ENCODE measurements at regions not wholly inside any gene's neighbourhood (a gene's known extent, or its start where the extent isn't known, plus 50 kb on each side); places are given as distances from the start of the nearest gene placed in this dataset.
"Not testable (repeated sequence)": the region's sequence is repeated elsewhere in the genome, so short reads cannot be mapped to it uniquely, and the experiment has no call there.

DNA sequence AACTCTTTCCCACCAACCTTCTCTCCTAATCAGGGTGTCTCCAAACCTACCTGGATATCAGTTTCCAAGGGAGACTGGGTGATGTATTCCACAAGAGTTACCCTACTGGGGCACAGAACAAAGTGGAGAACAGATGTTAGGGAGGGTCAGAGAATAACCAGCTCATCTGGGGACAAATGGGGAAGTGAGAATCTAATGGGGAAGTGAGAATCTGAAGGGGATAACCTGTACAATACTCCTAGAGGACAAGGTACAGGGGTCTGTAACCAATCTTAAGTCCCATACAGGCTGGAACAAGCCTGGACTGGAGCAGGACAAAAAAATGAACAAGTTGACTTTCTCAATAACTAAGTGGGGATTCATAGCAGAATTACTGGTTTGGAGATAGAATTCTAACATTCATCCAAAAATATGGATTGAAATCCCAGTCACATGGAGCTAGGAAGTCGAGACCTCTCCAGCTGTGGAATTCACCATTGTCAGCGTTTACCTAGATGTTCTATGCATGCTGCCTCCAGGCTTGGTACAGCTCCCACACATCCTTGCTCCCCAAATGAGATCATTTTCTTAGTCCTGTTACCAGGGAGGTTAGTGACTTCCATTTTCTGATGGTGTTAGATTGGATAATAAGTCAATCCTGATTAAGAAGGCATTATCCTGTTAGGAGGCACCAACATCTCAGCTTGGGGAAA lies 214.8 kb upstream of the MOCS1 start:
- H3K4me3 ChIP-seq (ENCODE audit: low read depth, low read length) = no peak overlapping the region
- TF ChIP-seq, protein P1, sequence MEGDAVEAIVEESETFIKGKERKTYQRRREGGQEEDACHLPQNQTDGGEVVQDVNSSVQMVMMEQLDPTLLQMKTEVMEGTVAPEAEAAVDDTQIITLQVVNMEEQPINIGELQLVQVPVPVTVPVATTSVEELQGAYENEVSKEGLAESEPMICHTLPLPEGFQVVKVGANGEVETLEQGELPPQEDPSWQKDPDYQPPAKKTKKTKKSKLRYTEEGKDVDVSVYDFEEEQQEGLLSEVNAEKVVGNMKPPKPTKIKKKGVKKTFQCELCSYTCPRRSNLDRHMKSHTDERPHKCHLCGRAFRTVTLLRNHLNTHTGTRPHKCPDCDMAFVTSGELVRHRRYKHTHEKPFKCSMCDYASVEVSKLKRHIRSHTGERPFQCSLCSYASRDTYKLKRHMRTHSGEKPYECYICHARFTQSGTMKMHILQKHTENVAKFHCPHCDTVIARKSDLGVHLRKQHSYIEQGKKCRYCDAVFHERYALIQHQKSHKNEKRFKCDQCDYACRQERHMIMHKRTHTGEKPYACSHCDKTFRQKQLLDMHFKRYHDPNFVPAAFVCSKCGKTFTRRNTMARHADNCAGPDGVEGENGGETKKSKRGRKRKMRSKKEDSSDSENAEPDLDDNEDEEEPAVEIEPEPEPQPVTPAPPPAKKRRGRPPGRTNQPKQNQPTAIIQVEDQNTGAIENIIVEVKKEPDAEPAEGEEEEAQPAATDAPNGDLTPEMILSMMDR (IDR thresholded peaks at IDR 0.05; ENCODE audit: insufficient read depth, low read length, missing control alignments) = no peak
- POLR2A ChIA-PET = no interaction called here
- CTCF ChIA-PET = no interaction called here
- DNase-seq (ENCODE audit: low read depth, low spot score) = no peak

DNA sequence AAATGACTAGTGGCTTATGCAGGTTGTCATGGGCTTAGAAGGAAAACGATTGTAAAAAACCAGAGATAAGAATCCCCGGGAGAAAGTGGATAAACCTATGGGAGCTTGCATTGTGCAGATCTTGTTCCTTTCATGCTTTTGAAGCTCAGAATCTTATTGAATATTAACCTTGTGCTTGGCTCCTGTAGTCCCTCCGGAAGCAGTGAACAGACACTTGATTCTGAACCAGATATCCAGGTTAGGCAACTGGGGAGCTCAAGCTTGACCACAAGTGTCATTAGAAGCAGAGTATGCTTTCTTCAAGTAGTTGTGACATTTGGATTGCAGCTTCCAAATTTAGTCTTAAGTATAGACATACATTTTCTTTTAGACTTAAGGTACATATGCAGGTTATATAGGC lies 212.6 kb upstream of the MOCS1 start:
- ChIA-PET CTCF (no interaction called here), POLR2A (no interaction called here)
- H3K4me3 ChIP-seq (ENCODE audit: low read depth, low read length) = no peak overlapping the region
- DNase-seq (ENCODE audit: low read depth, low spot score) = no peak
- TF ChIP-seq, protein P1 (IDR thresholded peaks at IDR 0.05; ENCODE audit: insufficient read depth, low read length, missing control alignments) = no peak

DNA sequence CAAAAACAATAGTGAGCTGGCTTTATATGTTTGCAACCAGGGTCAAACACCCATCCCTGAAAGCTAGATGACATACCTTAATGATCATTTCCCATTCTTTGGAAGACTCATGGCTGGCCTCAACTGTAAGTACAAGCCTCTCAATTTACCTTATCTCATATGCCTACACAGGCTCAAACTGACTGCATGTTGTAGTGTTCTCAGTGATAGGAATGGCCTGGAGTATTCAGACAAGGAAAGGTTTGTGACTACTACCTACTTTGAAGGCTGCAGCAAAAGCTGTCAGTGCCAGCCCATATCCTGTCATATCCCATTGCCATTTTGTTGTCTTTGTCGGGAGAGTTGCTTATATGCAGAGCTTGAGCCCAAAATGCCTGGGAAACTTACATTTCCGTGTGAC lies 205.2 kb upstream of the MOCS1 start:
- DNase-seq (ENCODE audit: low read depth, low spot score) = no peak
- POLR2A ChIA-PET = no interaction called here
- TF ChIP-seq, protein P1 (IDR thresholded peaks at IDR 0.05; ENCODE audit: insufficient read depth, low read length, missing control alignments) = no peak
- CTCF ChIA-PET = no interaction called here
- no peak overlapping the region for H3K4me3 ChIP-seq (ENCODE audit: low read depth, low read length)

DNA sequence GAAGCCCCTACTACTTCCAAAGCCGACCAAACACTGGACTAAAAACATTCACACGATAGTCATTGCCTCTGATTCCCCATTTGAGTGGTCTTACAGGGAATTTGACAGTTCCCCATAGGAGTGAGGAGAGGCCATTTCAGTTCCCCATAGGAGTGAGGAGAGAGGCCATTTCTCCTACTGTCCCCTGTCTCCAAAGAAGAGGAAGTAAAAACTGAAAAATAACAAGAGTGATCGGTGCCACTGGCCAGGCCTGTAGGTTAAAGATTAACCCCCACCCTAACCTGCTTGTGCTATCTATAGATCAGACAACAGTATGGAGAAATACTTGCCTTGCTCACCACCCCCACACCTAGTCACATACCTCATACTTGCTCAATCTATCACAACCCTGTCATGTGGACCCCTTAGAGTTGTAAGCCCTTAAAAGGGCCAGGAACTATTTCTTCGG lies 204.0 kb upstream of the MOCS1 start:
- TF ChIP-seq, protein P1 (IDR thresholded peaks at IDR 0.05; ENCODE audit: insufficient read depth, low read length, missing control alignments) = no peak
- H3K4me3 ChIP-seq (ENCODE audit: low read depth, low read length) = no peak overlapping the region
- POLR2A ChIA-PET = no interaction called here
- CTCF ChIA-PET = no interaction called here
- no peak for DNase-seq (ENCODE audit: low read depth, low spot score)

DNA sequence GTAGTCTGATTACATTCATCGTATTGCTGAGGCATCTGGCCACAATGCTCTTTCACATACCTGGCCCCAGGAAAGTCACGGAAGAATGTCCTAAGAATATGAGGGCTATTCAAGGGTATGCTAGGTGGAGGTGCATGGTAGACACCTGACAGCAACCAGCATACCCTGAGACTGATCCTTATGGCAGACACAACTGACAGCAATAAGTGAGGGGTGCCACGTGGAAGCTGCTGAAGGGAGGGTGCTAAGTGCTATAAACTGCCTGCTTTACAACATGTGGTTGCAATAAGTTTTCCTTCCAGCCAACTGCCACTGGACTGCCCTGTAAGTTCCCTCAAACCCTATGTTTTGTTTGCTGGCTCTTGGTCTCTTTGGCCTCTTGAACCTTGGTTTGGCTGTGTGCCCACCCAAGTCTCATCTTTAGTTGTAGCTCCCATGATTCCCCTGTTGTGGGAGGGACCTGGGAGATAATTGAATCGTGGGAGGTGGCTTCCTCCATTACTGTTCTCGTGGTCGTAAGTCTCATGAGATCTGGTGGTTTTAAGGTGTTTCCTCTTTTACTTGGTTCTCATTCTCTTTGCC lies 201.3 kb upstream of the MOCS1 start:
- TF ChIP-seq, protein P1 (IDR thresholded peaks at IDR 0.05; ENCODE audit: insufficient read depth, low read length, missing control alignments) = no peak
- no peak overlapping the region for H3K4me3 ChIP-seq (ENCODE audit: low read depth, low read length)
- CTCF ChIA-PET = no interaction called here
- POLR2A ChIA-PET = no interaction called here
- no peak for DNase-seq (ENCODE audit: low read depth, low spot score)

DNA sequence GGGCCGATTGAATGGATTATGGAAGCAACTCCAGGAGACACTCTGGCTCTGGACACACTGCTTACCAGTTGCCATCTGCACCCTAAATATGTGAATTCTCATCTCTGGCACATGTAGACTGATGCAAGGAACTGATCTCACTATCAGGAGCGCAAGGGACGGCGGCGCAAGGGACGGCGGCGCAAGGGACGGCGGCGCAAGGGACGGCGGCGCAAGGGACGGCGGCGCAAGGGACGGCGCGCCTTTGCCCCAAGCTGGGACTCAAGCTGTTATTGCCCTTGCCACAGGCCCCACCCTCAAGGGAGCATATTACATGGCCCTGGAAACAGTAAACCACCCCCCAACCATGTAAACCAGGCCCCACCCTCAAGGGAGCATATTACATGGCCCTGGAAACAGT lies 199.7 kb upstream of the MOCS1 start:
- POLR2A ChIA-PET; DNase-seq (ENCODE audit: low read depth, low spot score); H3K4me3 ChIP-seq (ENCODE audit: low read depth, low read length); CTCF ChIA-PET: not testable (repeated sequence)

DNA sequence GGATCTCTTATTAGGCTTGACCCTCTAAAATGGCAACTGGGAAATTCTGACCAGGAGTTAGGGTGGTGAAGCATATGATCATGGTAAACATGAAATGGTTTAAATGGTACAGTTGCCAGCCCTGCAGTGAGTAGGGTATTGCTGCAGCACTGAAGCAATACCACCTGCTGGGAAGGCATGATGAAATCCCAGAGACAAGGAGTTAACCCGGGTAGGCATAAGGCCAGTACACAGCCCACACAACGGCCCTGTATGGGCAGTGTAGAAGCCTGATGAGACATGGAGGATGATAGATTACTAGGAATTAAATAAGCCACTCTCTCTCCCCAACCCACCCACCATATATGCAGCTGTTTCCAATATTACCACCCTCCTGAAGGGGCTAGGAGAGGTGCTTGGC lies 197.4 kb upstream of the MOCS1 start:
- DNase-seq (ENCODE audit: low read depth, low spot score) = no peak
- ChIA-PET CTCF (no interaction called here), POLR2A (no interaction called here)
- H3K4me3 ChIP-seq (ENCODE audit: low read depth, low read length) = no peak overlapping the region
- TF ChIP-seq, protein P1 (IDR thresholded peaks at IDR 0.05; ENCODE audit: insufficient read depth, low read length, missing control alignments) = no peak

Data from AG04449 (cell line).